ENCODE measurements at regions not wholly inside any gene's neighbourhood (a gene's known extent, or its start where the extent isn't known, plus 50 kb on each side); places are given as distances from the start of the nearest gene placed in this dataset.

GRCh38 chr9:115250621-115251032, 132.7 kb upstream of the TNC start:
- TF ChIP-seq CTCF (IDR thresholded peaks at IDR 0.05) (no peak), PHF8 (IDR thresholded peaks at IDR 0.05; ENCODE audit: borderline replicate concordance, low read depth) (no peak), POLR2A (IDR thresholded peaks at IDR 0.05; ENCODE audit: low read length) (no peak)
- TF ChIP-seq, protein P1, sequence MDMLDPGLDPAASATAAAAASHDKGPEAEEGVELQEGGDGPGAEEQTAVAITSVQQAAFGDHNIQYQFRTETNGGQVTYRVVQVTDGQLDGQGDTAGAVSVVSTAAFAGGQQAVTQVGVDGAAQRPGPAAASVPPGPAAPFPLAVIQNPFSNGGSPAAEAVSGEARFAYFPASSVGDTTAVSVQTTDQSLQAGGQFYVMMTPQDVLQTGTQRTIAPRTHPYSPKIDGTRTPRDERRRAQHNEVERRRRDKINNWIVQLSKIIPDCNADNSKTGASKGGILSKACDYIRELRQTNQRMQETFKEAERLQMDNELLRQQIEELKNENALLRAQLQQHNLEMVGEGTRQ (IDR thresholded peaks at IDR 0.05), result no peak
- TF ChIP-seq, protein P2, sequence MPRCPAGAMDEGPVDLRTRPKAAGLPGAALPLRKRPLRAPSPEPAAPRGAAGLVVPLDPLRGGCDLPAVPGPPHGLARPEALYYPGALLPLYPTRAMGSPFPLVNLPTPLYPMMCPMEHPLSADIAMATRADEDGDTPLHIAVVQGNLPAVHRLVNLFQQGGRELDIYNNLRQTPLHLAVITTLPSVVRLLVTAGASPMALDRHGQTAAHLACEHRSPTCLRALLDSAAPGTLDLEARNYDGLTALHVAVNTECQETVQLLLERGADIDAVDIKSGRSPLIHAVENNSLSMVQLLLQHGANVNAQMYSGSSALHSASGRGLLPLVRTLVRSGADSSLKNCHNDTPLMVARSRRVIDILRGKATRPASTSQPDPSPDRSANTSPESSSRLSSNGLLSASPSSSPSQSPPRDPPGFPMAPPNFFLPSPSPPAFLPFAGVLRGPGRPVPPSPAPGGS (IDR thresholded peaks at IDR 0.05), result no peak
- TF ChIP-seq, protein P3, sequence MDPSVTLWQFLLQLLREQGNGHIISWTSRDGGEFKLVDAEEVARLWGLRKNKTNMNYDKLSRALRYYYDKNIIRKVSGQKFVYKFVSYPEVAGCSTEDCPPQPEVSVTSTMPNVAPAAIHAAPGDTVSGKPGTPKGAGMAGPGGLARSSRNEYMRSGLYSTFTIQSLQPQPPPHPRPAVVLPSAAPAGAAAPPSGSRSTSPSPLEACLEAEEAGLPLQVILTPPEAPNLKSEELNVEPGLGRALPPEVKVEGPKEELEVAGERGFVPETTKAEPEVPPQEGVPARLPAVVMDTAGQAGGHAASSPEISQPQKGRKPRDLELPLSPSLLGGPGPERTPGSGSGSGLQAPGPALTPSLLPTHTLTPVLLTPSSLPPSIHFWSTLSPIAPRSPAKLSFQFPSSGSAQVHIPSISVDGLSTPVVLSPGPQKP (IDR thresholded peaks at IDR 0.05; ENCODE audit: low read depth, low read length), result no peak
- TF ChIP-seq, protein P4, sequence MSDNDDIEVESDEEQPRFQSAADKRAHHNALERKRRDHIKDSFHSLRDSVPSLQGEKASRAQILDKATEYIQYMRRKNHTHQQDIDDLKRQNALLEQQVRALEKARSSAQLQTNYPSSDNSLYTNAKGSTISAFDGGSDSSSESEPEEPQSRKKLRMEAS (IDR thresholded peaks at IDR 0.05), result no peak
